Fibroblast of lung (primary cell): ENCODE measurements at regions not wholly inside any gene's neighbourhood (a gene's known extent, or its start where the extent isn't known, plus 50 kb on each side); places are given as distances from the start of the nearest gene placed in this dataset.

Experiments
- CTCF ChIP-seq, 2 donors: IDR thresholded peaks in 1 of 2; conservative IDR thresholded peaks in 1 of 2; 1 replicate in 1 of 2; 2 replicates in 1 of 2; pipeline ENCODE4 v1.5.1; 2011 to 2012; ENCODE audit warnings: low read length in 2 of 2, control low read depth in 1 of 2, inconsistent platforms in 1 of 2, low read depth in 1 of 2, mild to moderate bottlenecking in 1 of 2
- EZH2 ChIP-seq: IDR thresholded peaks from 2 replicates; pipeline ENCODE4 v1.5.1; 2012; ENCODE audit warnings: low read length, control low read depth, mild to moderate bottlenecking; ENCODE audit errors: missing control alignments

- TF ChIP-seq CTCF (conservative IDR thresholded peaks at IDR 0.05 in 1 of 2, IDR thresholded peaks at IDR 0.05 in 1 of 2; ENCODE audit: low read depth in 1 of 2, low read length in 2 of 2) (no peak), EZH2 (no peak)
Measured at GRCh38 chr5:74386571-74387334, 253.8 kb downstream of the ENC1 start.
